ENCODE measurements at regions not wholly inside any gene's neighbourhood (a gene's known extent, or its start where the extent isn't known, plus 50 kb on each side); places are given as distances from the start of the nearest gene placed in this dataset.
"Not testable (repeated sequence)": the region's sequence is repeated elsewhere in the genome, so short reads cannot be mapped to it uniquely, and the experiment has no call there.

GRCh38 chr17:77786740-77787505 lies 171.6 kb upstream of the TNRC6C start:
- no peak for DNase-seq (ENCODE audit: low read depth in 2 of 2)

GRCh38 chr17:77790143-77790829 lies 168.2 kb upstream of the TNRC6C start:
- DNase-seq (ENCODE audit: low read depth in 2 of 2) = no peak

- no peak for DNase-seq (ENCODE audit: low read depth in 2 of 2)
Observed at GRCh38 chr17:77792626-77793025, 165.9 kb upstream of the TNRC6C start.

- DNase-seq (ENCODE audit: low read depth in 2 of 2) = no peak
Observed at GRCh38 chr17:77793146-77793970, 165.1 kb upstream of the TNRC6C start.

GRCh38 chr17:77793971-77794235 lies 164.6 kb upstream of the TNRC6C start:
- no peak for DNase-seq (ENCODE audit: low read depth in 2 of 2)

GRCh38 chr17:77794846-77795245 lies 163.7 kb upstream of the TNRC6C start:
- no peak for DNase-seq (ENCODE audit: low read depth in 2 of 2)

- no peak for DNase-seq (ENCODE audit: low read depth in 2 of 2)
Observed at GRCh38 chr17:77795685-77796084, 162.8 kb upstream of the TNRC6C start.

GRCh38 chr17:77796176-77796860 lies 162.2 kb upstream of the TNRC6C start:
- DNase-seq (ENCODE audit: low read depth in 2 of 2) = no peak

- no peak for DNase-seq (ENCODE audit: low read depth in 2 of 2)
Observed at GRCh38 chr17:77798031-77798430, 160.5 kb upstream of the TNRC6C start.

- DNase-seq (ENCODE audit: low read depth in 2 of 2) = no peak
Observed at GRCh38 chr17:77798481-77798880, 160.0 kb upstream of the TNRC6C start.

GRCh38 chr17:77800816-77801215 lies 157.7 kb upstream of the TNRC6C start:
- no peak for DNase-seq (ENCODE audit: low read depth in 2 of 2)

- no peak for DNase-seq (ENCODE audit: low read depth in 2 of 2)
Observed at GRCh38 chr17:77801545-77802332, 156.8 kb upstream of the TNRC6C start.

- DNase-seq (ENCODE audit: low read depth in 2 of 2) = no peak
Observed at GRCh38 chr17:77802333-77802615, 156.2 kb upstream of the TNRC6C start.

GRCh38 chr17:77802811-77803220 lies 155.7 kb upstream of the TNRC6C start:
- DNase-seq (ENCODE audit: low read depth in 2 of 2) = no peak

- no peak for DNase-seq (ENCODE audit: low read depth in 2 of 2)
Observed at GRCh38 chr17:77803726-77804125, 154.8 kb upstream of the TNRC6C start.

- no peak for DNase-seq (ENCODE audit: low read depth in 2 of 2)
Observed at GRCh38 chr17:77804796-77805426, 153.6 kb upstream of the TNRC6C start.

- not testable (repeated sequence) for DNase-seq (ENCODE audit: low read depth in 2 of 2)
Observed at GRCh38 chr17:77805970-77806369, 152.5 kb upstream of the TNRC6C start.

- no peak for DNase-seq (ENCODE audit: low read depth in 2 of 2)
Observed at GRCh38 chr17:77807051-77807745, 151.3 kb upstream of the TNRC6C start.

GRCh38 chr17:77807746-77808441 lies 150.6 kb upstream of the TNRC6C start:
- DNase-seq (ENCODE audit: low read depth in 2 of 2) = no peak
